Neural cell (in vitro differentiated cells): ENCODE measurements at regions not wholly inside any gene's neighbourhood (a gene's known extent, or its start where the extent isn't known, plus 50 kb on each side); places are given as distances from the start of the nearest gene placed in this dataset.

Experiments used
- H2AFZ ChIP-seq: fragments of 200-600, 300-800 bp; sonication (generic), shearing (Covaris generic); 2 replicates; pipeline ENCODE4 v1.6.0; 2014; ENCODE audit warnings: low read depth, mild to moderate bottlenecking, antibody characterized with exemption, low read length, moderate library complexity
- H3F3A ChIP-seq: fragments of 200-600 bp; shearing (Covaris generic); 2 replicates; pipeline ENCODE4 v1.6.1; 2016; ENCODE audit warnings: mild to moderate bottlenecking, moderate library complexity, mixed read lengths, antibody characterized with exemption, low read length; ENCODE audit not compliant: insufficient read depth, poor library complexity, severe bottlenecking
- H3K27ac ChIP-seq: fragments of 200-600, 300-800 bp; sonication (generic), shearing (Covaris generic); 2 replicates; pipeline ENCODE4 v1.5.1; 2014; ENCODE audit warnings: mild to moderate bottlenecking, low read length, moderate library complexity
- H3K27me3 ChIP-seq: fragments of 300-800, 200-600 bp; sonication (generic), shearing (Covaris generic); 2 replicates; pipeline ENCODE4 v1.6.0; 2014; ENCODE audit warnings: mild to moderate bottlenecking, low read depth, low read length, moderate library complexity; ENCODE audit not compliant: insufficient read depth
- H3K36me3 ChIP-seq: fragments of 300-800, 200-600 bp; sonication (generic), shearing (Covaris generic); 2 replicates; pipeline ENCODE4 v1.5.1; 2014; ENCODE audit warnings: mild to moderate bottlenecking, antibody characterized with exemption, low read length, moderate library complexity; ENCODE audit not compliant: insufficient read depth
- H3K4me2 ChIP-seq: fragments of 300-800, 200-600 bp; sonication (generic), shearing (Covaris generic); 2 replicates; pipeline ENCODE4 v1.6.0; 2014; ENCODE audit warnings: mild to moderate bottlenecking, low read length
- H3K4me3 ChIP-seq: fragments of 300-800, 200-600 bp; sonication (generic), shearing (Covaris generic); 2 replicates; pipeline ENCODE4 v1.5.1; 2014; ENCODE audit warnings: mild to moderate bottlenecking, low read length, moderate library complexity
- H3K79me2 ChIP-seq: fragments of 200-600 bp; shearing (Covaris generic); replicated peaks from 2 replicates; pipeline ENCODE4 v1.6.0; 2014; ENCODE audit warnings: mild to moderate bottlenecking, low read length, moderate library complexity; ENCODE audit not compliant: insufficient read depth
- H3K9ac ChIP-seq: fragments of 300-800, 200-600 bp; sonication (generic), shearing (Covaris generic); 2 replicates; pipeline ENCODE4 v1.6.1; 2016; ENCODE audit warnings: mild to moderate bottlenecking, low read length, mixed read lengths
- H3K9me2 ChIP-seq: fragments of 200-600 bp; shearing (Covaris generic); 2 replicates; pipeline ENCODE4 v1.6.1; 2016; ENCODE audit warnings: mild to moderate bottlenecking, low read length, mixed read lengths; ENCODE audit not compliant: insufficient read depth
- H3K9me3 ChIP-seq: fragments of 200-600, 300-800 bp; sonication (generic), shearing (Covaris generic); 2 replicates; pipeline ENCODE4 v1.6.1; 2016; ENCODE audit warnings: mild to moderate bottlenecking, mixed run types, low read length, moderate library complexity, mixed read lengths
- H4K20me1 ChIP-seq: fragments of 200-600 bp; shearing (Covaris generic); 2 replicates; pipeline ENCODE4 v1.6.1; 2016; ENCODE audit warnings: mild to moderate bottlenecking, mixed run types; ENCODE audit not compliant: insufficient read depth
- EP300 ChIP-seq: fragments of 450-650 bp; conservative IDR thresholded peaks from 2 replicates; pipeline ENCODE4 v1.6.1; 2014; ENCODE audit warnings: antibody characterized with exemption, mild to moderate bottlenecking, moderate library complexity; ENCODE audit not compliant: poor library complexity, severe bottlenecking
- EZH2 ChIP-seq: fragments of 200-600, 300-800 bp; shearing (Covaris generic), sonication (generic); IDR thresholded peaks from 2 replicates; pipeline ENCODE4 v1.6.1; 2014; ENCODE audit warnings: antibody characterized with exemption, low read length, borderline replicate concordance, mild to moderate bottlenecking; ENCODE audit not compliant: insufficient read depth, poor library complexity, severe bottlenecking
- MXI1 ChIP-seq: fragments of 450-650 bp; conservative IDR thresholded peaks from 2 replicates; pipeline ENCODE4 v1.6.1; 2014; ENCODE audit warnings: antibody characterized with exemption, mild to moderate bottlenecking; ENCODE audit not compliant: poor library complexity, severe bottlenecking
- POLR2AphosphoS5 ChIP-seq: IDR thresholded peaks from 2 replicates; pipeline ENCODE4 v1.6.1; 2012
- RAD21 ChIP-seq: fragments of 450-650 bp; conservative IDR thresholded peaks from 2 replicates; pipeline ENCODE4 v1.6.1; 2014; ENCODE audit warnings: antibody characterized with exemption, mild to moderate bottlenecking, moderate library complexity
- REST ChIP-seq: IDR thresholded peaks from 2 replicates; pipeline ENCODE4 v1.6.1; 2012; ENCODE audit warnings: borderline replicate concordance
- SMC3 ChIP-seq: fragments of 450-650 bp; conservative IDR thresholded peaks from 2 replicates; pipeline ENCODE4 v1.6.1; 2014; ENCODE audit warnings: antibody characterized with exemption, mild to moderate bottlenecking, moderate library complexity; ENCODE audit not compliant: poor library complexity
- TAF1 ChIP-seq: IDR thresholded peaks from 2 replicates; pipeline ENCODE4 v1.6.1; 2012; ENCODE audit warnings: low read depth
- TF ChIP-seq, protein P1 (sequence below): fragments of 450-650 bp; IDR thresholded peaks from 2 replicates; pipeline ENCODE4 v1.5.1; 2014; ENCODE audit warnings: antibody characterized with exemption, mild to moderate bottlenecking, moderate library complexity; ENCODE audit not compliant: poor library complexity, severe bottlenecking

DNA sequence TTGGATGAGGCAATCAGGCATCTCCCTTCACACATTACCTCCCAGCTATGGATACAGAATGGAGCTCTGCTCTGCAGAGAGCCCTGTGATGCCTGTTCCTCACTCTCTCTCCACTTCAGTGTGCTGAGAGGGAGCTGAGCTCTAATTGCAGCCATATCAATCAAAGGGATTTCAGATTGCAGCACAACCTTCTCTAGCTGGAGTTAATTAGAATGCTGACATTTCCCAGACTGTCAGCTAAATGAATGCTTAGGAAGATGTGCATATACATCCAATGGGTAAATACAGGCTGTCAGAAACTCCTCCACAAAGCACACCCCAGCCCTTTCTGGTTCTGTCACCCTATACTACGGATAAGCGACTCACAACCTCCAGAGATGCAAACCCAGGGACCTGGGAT lies 402.6 kb downstream of the EIPR1 start:
- peak overlapping the region; percentile 61 for H3K9ac ChIP-seq
- H3F3A ChIP-seq: peaks cover 6% of the 10 kb centered on the region
- peak overlapping the region; percentile 37 for H3K4me2 ChIP-seq
- H3K36me3 ChIP-seq: no peaks in the 10 kb centered on the region
- peak overlapping the region; percentile 94 for H3K27ac ChIP-seq
- TF ChIP-seq SMC3 (peak; percentile 64), EP300 (peak; percentile 98), EZH2 (no peak), TAF1 (peak; percentile 26), RAD21 (peak; percentile 63), REST (peak; percentile 98), MXI1 (no peak), POLR2AphosphoS5 (peak; percentile 86)
- TF ChIP-seq, protein P1, sequence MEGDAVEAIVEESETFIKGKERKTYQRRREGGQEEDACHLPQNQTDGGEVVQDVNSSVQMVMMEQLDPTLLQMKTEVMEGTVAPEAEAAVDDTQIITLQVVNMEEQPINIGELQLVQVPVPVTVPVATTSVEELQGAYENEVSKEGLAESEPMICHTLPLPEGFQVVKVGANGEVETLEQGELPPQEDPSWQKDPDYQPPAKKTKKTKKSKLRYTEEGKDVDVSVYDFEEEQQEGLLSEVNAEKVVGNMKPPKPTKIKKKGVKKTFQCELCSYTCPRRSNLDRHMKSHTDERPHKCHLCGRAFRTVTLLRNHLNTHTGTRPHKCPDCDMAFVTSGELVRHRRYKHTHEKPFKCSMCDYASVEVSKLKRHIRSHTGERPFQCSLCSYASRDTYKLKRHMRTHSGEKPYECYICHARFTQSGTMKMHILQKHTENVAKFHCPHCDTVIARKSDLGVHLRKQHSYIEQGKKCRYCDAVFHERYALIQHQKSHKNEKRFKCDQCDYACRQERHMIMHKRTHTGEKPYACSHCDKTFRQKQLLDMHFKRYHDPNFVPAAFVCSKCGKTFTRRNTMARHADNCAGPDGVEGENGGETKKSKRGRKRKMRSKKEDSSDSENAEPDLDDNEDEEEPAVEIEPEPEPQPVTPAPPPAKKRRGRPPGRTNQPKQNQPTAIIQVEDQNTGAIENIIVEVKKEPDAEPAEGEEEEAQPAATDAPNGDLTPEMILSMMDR: no peak
- no peaks in the 10 kb centered on the region for H3K79me2 ChIP-seq
- H3K4me3 ChIP-seq: peak overlapping the region; percentile 27
- peak overlapping the region; percentile 11 for H2AFZ ChIP-seq
- no peaks in the 10 kb centered on the region for H4K20me1 ChIP-seq
- H3K9me3 ChIP-seq: peaks cover 7% of the 10 kb centered on the region
- no peaks in the 10 kb centered on the region for H3K9me2 ChIP-seq
- H3K27me3 ChIP-seq: no peaks in the 10 kb centered on the region

- Histone ChIP-seq H3K4me3 (no peak overlapping the region), H2AFZ (no peak overlapping the region), H3K4me2 (no peak overlapping the region), H3K9me3 (peaks cover 8% of the 10 kb centered on the region), H3F3A (no peaks in the 10 kb centered on the region), H3K27ac (no peak overlapping the region), H4K20me1 (no peaks in the 10 kb centered on the region), H3K79me2 (no peaks in the 10 kb centered on the region), H3K27me3 (no peaks in the 10 kb centered on the region), H3K36me3 (no peaks in the 10 kb centered on the region), H3K9ac (no peak overlapping the region), H3K9me2 (no peaks in the 10 kb centered on the region)
- TF ChIP-seq SMC3: no peak
- TF ChIP-seq RAD21: no peak
- TF ChIP-seq, protein P1: no peak
- TF ChIP-seq EP300: no peak
- no peak for TF ChIP-seq TAF1
- TF ChIP-seq MXI1: no peak
- TF ChIP-seq POLR2AphosphoS5: no peak
- TF ChIP-seq EZH2: no peak
- TF ChIP-seq REST: no peak
These were observed 417.0 kb downstream of the EIPR1 start for GRCh38 chr2:2960441-2961133.
